Effector CD4-positive, alpha-beta T cell (primary cell): ENCODE measurements at regions not wholly inside any gene's neighbourhood (a gene's known extent, or its start where the extent isn't known, plus 50 kb on each side); places are given as distances from the start of the nearest gene placed in this dataset.

Experiments
- DNase-seq: peaks from one replicate; pipeline ENCODE4 v3.0.0-alpha.2; 2020

- DNase-seq = no peak
These were observed 51.4 kb upstream of the ITM2B start for GRCh38 chr13:48181482-48182145.

- DNase-seq = no peak
These were observed 54.9 kb upstream of the ITM2B start for GRCh38 chr13:48178126-48178525.

- no peak for DNase-seq
These were observed 56.2 kb upstream of the ITM2B start for GRCh38 chr13:48176781-48177180.

- DNase-seq = no peak
These were observed 57.8 kb upstream of the ITM2B start for GRCh38 chr13:48175185-48175584.

GRCh38 chr13:48167866-48168265, 65.1 kb upstream of the ITM2B start:
- DNase-seq = no peak

- DNase-seq = no peak
These were observed 67.3 kb upstream of the ITM2B start for GRCh38 chr13:48165727-48166126.

- DNase-seq = no peak
These were observed 67.9 kb upstream of the ITM2B start for GRCh38 chr13:48165063-48165462.

- no peak for DNase-seq
These were observed 68.2 kb upstream of the MED4 start for GRCh38 chr13:48163061-48163460.

GRCh38 chr13:48162217-48162616, 67.3 kb upstream of the MED4 start:
- no peak for DNase-seq

- no peak for DNase-seq
These were observed 66.8 kb upstream of the MED4 start for GRCh38 chr13:48161530-48162179.

GRCh38 chr13:48160606-48161278, 65.8 kb upstream of the MED4 start:
- DNase-seq = no peak

- no peak for DNase-seq
These were observed 64.9 kb upstream of the MED4 start for GRCh38 chr13:48159826-48160225.

- DNase-seq = no peak
These were observed 64.5 kb upstream of the MED4 start for GRCh38 chr13:48159401-48159800.

GRCh38 chr13:48158915-48159314, 64.0 kb upstream of the MED4 start:
- no peak for DNase-seq

GRCh38 chr13:48158290-48158689, 63.4 kb upstream of the MED4 start:
- DNase-seq = no peak

GRCh38 chr13:48156466-48156865, 61.6 kb upstream of the MED4 start:
- peak; percentile 63 for DNase-seq

- DNase-seq = peak; percentile 45
These were observed 60.9 kb upstream of the MED4 start for GRCh38 chr13:48155848-48156247.

- no peak for DNase-seq
These were observed 59.8 kb upstream of the MED4 start for GRCh38 chr13:48154671-48155070.

GRCh38 chr13:48153186-48153585, 58.3 kb upstream of the MED4 start:
- DNase-seq = no peak

GRCh38 chr13:48151363-48152161, 56.7 kb upstream of the MED4 start:
- DNase-seq = no peak

- DNase-seq = no peak
These were observed 53.5 kb upstream of the MED4 start for GRCh38 chr13:48148454-48148853.

- no peak for DNase-seq
These were observed 51.7 kb upstream of the MED4 start for GRCh38 chr13:48146636-48147035.

- no peak for DNase-seq
These were observed 51.2 kb upstream of the MED4 start for GRCh38 chr13:48146122-48146521.
